ENCODE measurements at regions not wholly inside any gene's neighbourhood (a gene's known extent, or its start where the extent isn't known, plus 50 kb on each side); places are given as distances from the start of the nearest gene placed in this dataset.

GRCh38 chr1:175894581-175894980 is 151.2 kb upstream of the TNR start:
- no peak for DNase-seq (ENCODE audit: low read depth)

- DNase-seq (ENCODE audit: low read depth): no peak
These were observed 149.8 kb upstream of the TNR start for GRCh38 chr1:175893192-175893591.

- DNase-seq (ENCODE audit: low read depth): no peak
These were observed 149.3 kb upstream of the TNR start for GRCh38 chr1:175892686-175893085.

- DNase-seq (ENCODE audit: low read depth): no peak
These were observed 148.5 kb upstream of the TNR start for GRCh38 chr1:175891783-175892309.

- no peak for DNase-seq (ENCODE audit: low read depth)
These were observed 147.6 kb upstream of the TNR start for GRCh38 chr1:175890958-175891357.

GRCh38 chr1:175889848-175890247 is 146.5 kb upstream of the TNR start:
- DNase-seq (ENCODE audit: low read depth): no peak

- no peak for DNase-seq (ENCODE audit: low read depth)
These were observed 145.6 kb upstream of the TNR start for GRCh38 chr1:175888996-175889395.

GRCh38 chr1:175887981-175888428 is 144.6 kb upstream of the TNR start:
- DNase-seq (ENCODE audit: low read depth): peak; percentile 13

- DNase-seq (ENCODE audit: low read depth): no peak
These were observed 144.1 kb upstream of the TNR start for GRCh38 chr1:175887521-175887920.

- peak; percentile 52 for DNase-seq (ENCODE audit: low read depth)
These were observed 141.9 kb upstream of the TNR start for GRCh38 chr1:175885326-175885725.

- DNase-seq (ENCODE audit: low read depth): no peak
These were observed 141.0 kb upstream of the TNR start for GRCh38 chr1:175884369-175884768.

- DNase-seq (ENCODE audit: low read depth): no peak
These were observed 138.8 kb upstream of the TNR start for GRCh38 chr1:175882192-175882591.

GRCh38 chr1:175881246-175881976 is 138.0 kb upstream of the TNR start:
- no peak for DNase-seq (ENCODE audit: low read depth)

GRCh38 chr1:175878775-175879174 is 135.4 kb upstream of the TNR start:
- DNase-seq (ENCODE audit: low read depth): no peak

- DNase-seq (ENCODE audit: low read depth): peak; percentile 56
These were observed 134.7 kb upstream of the TNR start for GRCh38 chr1:175877939-175878737.

GRCh38 chr1:175875556-175875955 is 132.2 kb upstream of the TNR start:
- no peak for DNase-seq (ENCODE audit: low read depth)

- DNase-seq (ENCODE audit: low read depth): no peak
These were observed 130.7 kb upstream of the TNR start for GRCh38 chr1:175874081-175874480.

- no peak for DNase-seq (ENCODE audit: low read depth)
These were observed 130.0 kb upstream of the TNR start for GRCh38 chr1:175873290-175873935.

GRCh38 chr1:175872588-175872987 is 129.2 kb upstream of the TNR start:
- no peak for DNase-seq (ENCODE audit: low read depth)

GRCh38 chr1:175871647-175872046 is 128.3 kb upstream of the TNR start:
- DNase-seq (ENCODE audit: low read depth): no peak

- no peak for DNase-seq (ENCODE audit: low read depth)
These were observed 126.8 kb upstream of the TNR start for GRCh38 chr1:175870217-175870616.

- DNase-seq (ENCODE audit: low read depth): no peak
These were observed 123.4 kb upstream of the TNR start for GRCh38 chr1:175866776-175867175.
